ENCODE measurements at regions not wholly inside any gene's neighbourhood (a gene's known extent, or its start where the extent isn't known, plus 50 kb on each side); places are given as distances from the start of the nearest gene placed in this dataset.

DNA sequence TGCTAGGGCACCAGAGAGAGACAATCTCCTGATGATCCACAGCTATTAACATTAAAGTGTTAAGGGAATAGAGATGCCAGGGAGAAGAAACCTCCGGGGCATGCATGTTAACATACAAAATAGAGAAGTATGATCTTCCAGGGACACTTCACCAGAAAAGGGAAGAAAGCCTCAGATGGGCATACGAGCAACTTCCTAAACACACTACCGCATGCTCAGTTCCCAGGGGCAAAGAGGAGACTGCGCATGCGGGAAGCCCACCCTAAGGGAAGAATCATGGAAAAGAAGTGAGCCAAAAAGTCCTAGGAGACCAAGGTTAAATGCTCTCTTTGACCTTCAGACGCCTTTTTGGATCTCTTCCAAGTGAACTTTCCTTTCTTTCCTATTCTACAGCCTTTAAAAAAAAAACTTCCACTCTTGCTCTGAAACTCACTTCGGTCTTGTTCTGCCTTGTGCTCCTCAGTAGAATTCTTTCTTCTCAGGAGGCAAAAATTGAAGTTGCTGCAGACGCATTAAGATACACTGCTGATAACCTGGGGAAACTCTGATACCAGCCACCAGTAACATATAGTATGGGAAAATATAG, 1211.3 kb downstream of the REEP3 start:
- Histone ChIP-seq H3K4me1 (peaks cover 0 to 5% (median 0%) of the 10 kb centered on the region in 4 donors), H3K9me3 (no peaks in the 10 kb centered on the region), H3K27me3 (no peaks in the 10 kb centered on the region), H3K4me3 (no peak overlapping the region), H3K36me3 (no peaks in the 10 kb centered on the region), H3K27ac (peak overlapping the region in 1 of 4 donors; percentile 6)
- DNase-seq = no peak
- TF ChIP-seq POLR2A (IDR thresholded peaks at IDR 0.05) = no peak
- TF ChIP-seq, protein P1, sequence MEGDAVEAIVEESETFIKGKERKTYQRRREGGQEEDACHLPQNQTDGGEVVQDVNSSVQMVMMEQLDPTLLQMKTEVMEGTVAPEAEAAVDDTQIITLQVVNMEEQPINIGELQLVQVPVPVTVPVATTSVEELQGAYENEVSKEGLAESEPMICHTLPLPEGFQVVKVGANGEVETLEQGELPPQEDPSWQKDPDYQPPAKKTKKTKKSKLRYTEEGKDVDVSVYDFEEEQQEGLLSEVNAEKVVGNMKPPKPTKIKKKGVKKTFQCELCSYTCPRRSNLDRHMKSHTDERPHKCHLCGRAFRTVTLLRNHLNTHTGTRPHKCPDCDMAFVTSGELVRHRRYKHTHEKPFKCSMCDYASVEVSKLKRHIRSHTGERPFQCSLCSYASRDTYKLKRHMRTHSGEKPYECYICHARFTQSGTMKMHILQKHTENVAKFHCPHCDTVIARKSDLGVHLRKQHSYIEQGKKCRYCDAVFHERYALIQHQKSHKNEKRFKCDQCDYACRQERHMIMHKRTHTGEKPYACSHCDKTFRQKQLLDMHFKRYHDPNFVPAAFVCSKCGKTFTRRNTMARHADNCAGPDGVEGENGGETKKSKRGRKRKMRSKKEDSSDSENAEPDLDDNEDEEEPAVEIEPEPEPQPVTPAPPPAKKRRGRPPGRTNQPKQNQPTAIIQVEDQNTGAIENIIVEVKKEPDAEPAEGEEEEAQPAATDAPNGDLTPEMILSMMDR (IDR thresholded peaks at IDR 0.05) = no peak

DNA sequence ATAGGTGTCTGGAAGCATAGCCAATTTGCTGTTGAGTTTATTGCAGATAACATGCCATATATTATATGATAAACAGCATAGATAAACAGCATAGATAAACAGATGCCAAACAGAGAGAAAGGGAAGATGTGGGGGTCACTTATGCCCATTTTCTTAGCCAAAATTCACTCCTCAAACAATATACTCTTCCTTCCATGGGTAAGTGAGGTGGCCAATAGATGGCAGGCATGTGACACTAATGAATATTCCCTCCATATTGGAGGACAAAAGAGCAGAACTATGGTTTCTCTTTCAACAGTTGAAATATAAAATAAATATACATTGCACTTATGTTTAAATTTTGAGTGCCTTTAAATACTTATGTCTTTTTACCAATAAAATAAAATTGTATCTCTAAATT, 1212.8 kb downstream of the REEP3 start:
- Histone ChIP-seq H3K27ac (no peak overlapping the region), H3K27me3 (no peaks in the 10 kb centered on the region), H3K36me3 (no peaks in the 10 kb centered on the region), H3K9me3 (no peaks in the 10 kb centered on the region), H3K4me3 (no peak overlapping the region), H3K4me1 (peaks cover 0 to 5% (median 0%) of the 10 kb centered on the region in 4 donors)
- peak in 1 of 3 donors; percentile 44 for DNase-seq
- TF ChIP-seq POLR2A (IDR thresholded peaks at IDR 0.05) = no peak
- TF ChIP-seq, protein P1 (IDR thresholded peaks at IDR 0.05) = peak in 4 of 6 experiments; percentile 15 to 64 (median 58)

DNA sequence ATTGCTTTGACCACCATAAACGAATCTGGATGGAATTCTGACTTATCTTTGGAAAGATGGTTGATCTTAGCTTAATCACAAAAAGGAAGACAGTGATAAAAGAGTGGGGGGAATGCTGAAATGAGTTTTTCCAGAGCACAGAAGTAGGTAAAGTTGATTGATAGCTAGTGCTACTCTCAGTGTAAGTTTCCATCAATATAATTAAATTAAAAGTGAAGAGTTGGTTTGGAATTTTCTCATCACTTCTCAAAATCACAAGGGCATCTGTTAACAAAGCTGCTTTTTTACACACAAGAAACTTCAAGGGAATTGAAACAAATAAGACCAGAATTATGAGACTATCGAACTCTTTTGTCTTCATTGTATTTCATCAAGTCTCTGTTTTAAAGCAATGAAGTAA, 1217.3 kb downstream of the REEP3 start:
- no peaks in the 10 kb centered on the region for H3K9me3 ChIP-seq
- DNase-seq = no peak
- no peaks in the 10 kb centered on the region for H3K27me3 ChIP-seq
- no peaks in the 10 kb centered on the region for H3K4me1 ChIP-seq
- no peak overlapping the region for H3K27ac ChIP-seq
- no peak overlapping the region for H3K4me3 ChIP-seq
- TF ChIP-seq, protein P1 (IDR thresholded peaks at IDR 0.05) = no peak
- TF ChIP-seq POLR2A (IDR thresholded peaks at IDR 0.05) = no peak
- H3K36me3 ChIP-seq = no peaks in the 10 kb centered on the region

DNA sequence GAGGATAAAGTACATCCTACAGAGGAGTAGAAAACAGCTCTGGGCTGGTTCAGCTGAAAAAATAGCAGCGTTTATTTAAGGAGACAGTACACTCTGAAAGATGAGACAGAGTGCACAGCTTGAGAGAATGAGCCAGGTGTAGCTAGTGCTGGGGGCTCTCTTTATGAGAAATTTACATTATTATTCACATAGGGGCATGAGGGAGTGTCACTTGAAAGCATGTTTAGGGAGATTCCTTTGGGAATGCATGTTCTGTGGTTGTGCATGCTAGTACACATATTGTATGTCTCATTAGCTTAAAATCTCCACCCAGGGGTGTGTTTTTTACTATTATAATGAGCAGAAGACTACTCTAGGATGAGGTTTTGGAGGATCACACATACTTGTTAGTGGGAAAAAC, 1224.4 kb downstream of the REEP3 start:
- Histone ChIP-seq H3K9me3 (no peaks in the 10 kb centered on the region), H3K27ac (no peak overlapping the region), H3K4me1 (no peaks in the 10 kb centered on the region), H3K27me3 (no peaks in the 10 kb centered on the region), H3K36me3 (no peaks in the 10 kb centered on the region), H3K4me3 (no peak overlapping the region)
- no peak for DNase-seq
- TF ChIP-seq POLR2A (IDR thresholded peaks at IDR 0.05) = no peak
- TF ChIP-seq, protein P1 (IDR thresholded peaks at IDR 0.05) = no peak

DNA sequence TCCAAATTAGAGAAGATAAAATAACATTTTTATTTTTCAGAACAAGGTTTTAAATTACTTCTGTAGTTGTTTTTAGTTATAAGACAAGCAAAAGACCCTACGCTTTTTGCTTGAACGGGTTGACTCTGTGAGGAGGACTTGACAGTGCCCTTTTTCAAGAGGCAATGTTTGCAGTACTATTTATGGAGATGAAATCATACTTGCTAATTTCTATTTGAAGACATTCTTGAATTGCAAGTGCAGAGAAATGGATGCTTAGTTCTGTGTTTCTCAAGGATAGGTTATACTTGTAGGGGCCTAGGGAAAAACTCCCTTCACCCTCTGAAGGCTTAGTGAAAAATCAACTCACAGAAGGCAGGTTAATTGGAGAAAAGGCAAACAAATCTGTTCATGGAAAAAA, 1229.5 kb downstream of the REEP3 start:
- H3K4me1 ChIP-seq = no peaks in the 10 kb centered on the region
- H3K27ac ChIP-seq = no peak overlapping the region
- H3K9me3 ChIP-seq = no peaks in the 10 kb centered on the region
- no peak for DNase-seq
- TF ChIP-seq, protein P1 (IDR thresholded peaks at IDR 0.05) = no peak
- TF ChIP-seq POLR2A (IDR thresholded peaks at IDR 0.05) = no peak
- no peak overlapping the region for H3K4me3 ChIP-seq
- H3K36me3 ChIP-seq = no peaks in the 10 kb centered on the region
- H3K27me3 ChIP-seq = no peaks in the 10 kb centered on the region

DNA sequence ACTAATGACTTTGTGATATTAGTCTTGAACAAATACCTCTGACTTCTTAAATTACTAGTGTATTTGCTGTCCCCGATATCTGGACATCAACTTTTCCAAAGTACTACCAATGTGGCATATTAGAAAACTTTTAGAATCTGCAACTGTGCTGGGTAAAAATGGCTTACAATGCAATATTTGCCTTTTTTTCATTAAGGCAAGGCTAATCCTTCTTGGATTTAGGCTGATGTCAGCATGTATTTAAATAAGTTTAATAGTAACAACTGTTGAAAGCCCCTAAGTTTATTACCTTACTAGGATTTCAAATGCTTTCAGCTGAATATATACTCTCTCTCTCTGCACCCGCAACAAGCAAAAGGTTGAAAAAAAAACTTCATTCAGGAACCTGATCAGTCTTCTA, 1232.3 kb downstream of the REEP3 start:
- TF ChIP-seq, protein P1 (IDR thresholded peaks at IDR 0.05) = no peak
- no peak for TF ChIP-seq POLR2A (IDR thresholded peaks at IDR 0.05)
- no peak overlapping the region for H3K27ac ChIP-seq
- no peaks in the 10 kb centered on the region for H3K9me3 ChIP-seq
- no peaks in the 10 kb centered on the region for H3K4me1 ChIP-seq
- no peak overlapping the region for H3K4me3 ChIP-seq
- H3K27me3 ChIP-seq = no peaks in the 10 kb centered on the region
- DNase-seq = no peak
- H3K36me3 ChIP-seq = no peaks in the 10 kb centered on the region

Data from Peyer's patch (tissue), 4 donors.